GM23248 (cell line): ENCODE measurements at regions not wholly inside any gene's neighbourhood (a gene's known extent, or its start where the extent isn't known, plus 50 kb on each side); places are given as distances from the start of the nearest gene placed in this dataset.

Experiments
- EZH2 ChIP-seq: fragments of 200-600 bp; sonication (generic); IDR thresholded peaks from 2 replicates; pipeline ENCODE4 v1.6.1; 2018; ENCODE audit warnings: antibody characterized with exemption, mild to moderate bottlenecking; ENCODE audit not compliant: insufficient read depth, poor library complexity, severe bottlenecking
- EZH2phosphoT487 ChIP-seq: fragments of 200-600 bp; sonication (generic); IDR thresholded peaks from 2 replicates; pipeline ENCODE4 v1.6.1; 2018; ENCODE audit warnings: antibody characterized with exemption, moderate library complexity, mild to moderate bottlenecking, low read depth; ENCODE audit not compliant: insufficient read depth

GRCh38 chr12:91368613-91369012 lies 186.0 kb upstream of the DCN start:
- no peak for TF ChIP-seq EZH2phosphoT487
- TF ChIP-seq EZH2: no peak
